Endothelial cell of umbilical vein (primary cell): ENCODE measurements at regions not wholly inside any gene's neighbourhood (a gene's known extent, or its start where the extent isn't known, plus 50 kb on each side); places are given as distances from the start of the nearest gene placed in this dataset.
"Not testable (repeated sequence)": the region's sequence is repeated elsewhere in the genome, so short reads cannot be mapped to it uniquely, and the experiment has no call there.

Experiments
- EZH2 ChIP-seq: IDR thresholded peaks from 2 replicates; pipeline ENCODE4 v1.6.1; 2012; ENCODE audit warnings: borderline replicate concordance, low read depth, mild to moderate bottlenecking, moderate library complexity, low read length, inconsistent platforms; ENCODE audit not compliant: severe bottlenecking
- JUN ChIP-seq: IDR thresholded peaks from 2 replicates; pipeline ENCODE4 v1.6.1; 2011; ENCODE audit warnings: borderline replicate concordance, low read depth; ENCODE audit not compliant: insufficient read length, insufficient read depth
- POLR2A ChIP-seq: IDR thresholded peaks from 2 replicates; pipeline ENCODE4 v1.6.1; 2012; ENCODE audit warnings: low read depth, mild to moderate bottlenecking, control low read depth, low read length
- TF ChIP-seq, protein P1 (sequence below), 2 donors: IDR thresholded peaks; 1 replicate in 1 of 2; 2 replicates in 1 of 2; pipeline ENCODE4 v1.5.1; 2011; ENCODE audit warnings: low read length in 2 of 2, mild to moderate bottlenecking in 2 of 2, moderate library complexity in 2 of 2, control low read depth in 1 of 2, inconsistent platforms in 1 of 2, low read depth in 1 of 2; ENCODE audit not compliant: insufficient read depth in 1 of 2; ENCODE audit errors: extremely low read depth in 1 of 2

DNA sequence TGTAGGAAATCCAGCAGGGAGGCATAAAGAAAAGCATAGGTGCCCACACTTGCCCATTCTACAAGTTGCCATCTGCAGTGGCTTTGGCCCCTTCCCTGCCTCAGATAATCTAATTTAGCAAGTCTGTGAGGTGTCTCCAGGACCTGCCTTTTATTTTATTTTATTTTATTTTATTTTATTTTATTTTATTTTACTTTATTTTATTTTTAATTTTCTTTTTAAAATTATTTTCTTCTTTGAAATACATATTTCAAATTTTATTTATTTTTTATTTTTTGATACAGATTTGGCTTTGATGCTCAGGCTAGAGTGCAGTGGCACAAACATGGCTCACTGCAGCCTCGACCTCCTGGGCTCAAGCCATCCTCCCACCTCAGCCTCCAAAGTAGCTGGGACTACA is 51.0 kb upstream of the GSC start:
- not testable (repeated sequence) for TF ChIP-seq POLR2A, EZH2, JUN
- TF ChIP-seq, protein P1, sequence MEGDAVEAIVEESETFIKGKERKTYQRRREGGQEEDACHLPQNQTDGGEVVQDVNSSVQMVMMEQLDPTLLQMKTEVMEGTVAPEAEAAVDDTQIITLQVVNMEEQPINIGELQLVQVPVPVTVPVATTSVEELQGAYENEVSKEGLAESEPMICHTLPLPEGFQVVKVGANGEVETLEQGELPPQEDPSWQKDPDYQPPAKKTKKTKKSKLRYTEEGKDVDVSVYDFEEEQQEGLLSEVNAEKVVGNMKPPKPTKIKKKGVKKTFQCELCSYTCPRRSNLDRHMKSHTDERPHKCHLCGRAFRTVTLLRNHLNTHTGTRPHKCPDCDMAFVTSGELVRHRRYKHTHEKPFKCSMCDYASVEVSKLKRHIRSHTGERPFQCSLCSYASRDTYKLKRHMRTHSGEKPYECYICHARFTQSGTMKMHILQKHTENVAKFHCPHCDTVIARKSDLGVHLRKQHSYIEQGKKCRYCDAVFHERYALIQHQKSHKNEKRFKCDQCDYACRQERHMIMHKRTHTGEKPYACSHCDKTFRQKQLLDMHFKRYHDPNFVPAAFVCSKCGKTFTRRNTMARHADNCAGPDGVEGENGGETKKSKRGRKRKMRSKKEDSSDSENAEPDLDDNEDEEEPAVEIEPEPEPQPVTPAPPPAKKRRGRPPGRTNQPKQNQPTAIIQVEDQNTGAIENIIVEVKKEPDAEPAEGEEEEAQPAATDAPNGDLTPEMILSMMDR (IDR thresholded peaks at IDR 0.05; ENCODE audit: extremely low read depth in 1 of 2, insufficient read depth in 1 of 2, low read depth in 1 of 2, low read length in 2 of 2): not testable (repeated sequence)
